GDM1 (cell line): ENCODE measurements at regions not wholly inside any gene's neighbourhood (a gene's known extent, or its start where the extent isn't known, plus 50 kb on each side); places are given as distances from the start of the nearest gene placed in this dataset.
"Not testable (repeated sequence)": the region's sequence is repeated elsewhere in the genome, so short reads cannot be mapped to it uniquely, and the experiment has no call there.

Source experiments
- DNase-seq: peaks from one replicate; lab custom pipeline; 2025; lab: John Stamatoyannopoulos, UW

GRCh38 chr5:126101901-126102300, 321.3 kb upstream of the GRAMD2B start:
- no peak for DNase-seq

- no peak for DNase-seq
Measured at GRCh38 chr5:126103050-126103449, 320.2 kb upstream of the GRAMD2B start.

GRCh38 chr5:126103868-126104267, 319.3 kb upstream of the GRAMD2B start:
- DNase-seq: no peak

GRCh38 chr5:126104341-126104740, 318.9 kb upstream of the GRAMD2B start:
- DNase-seq: no peak

GRCh38 chr5:126104951-126105350, 318.3 kb upstream of the GRAMD2B start:
- no peak for DNase-seq

GRCh38 chr5:126106029-126106428, 317.2 kb upstream of the GRAMD2B start:
- no peak for DNase-seq

GRCh38 chr5:126107381-126107780, 315.8 kb upstream of the GRAMD2B start:
- no peak for DNase-seq

- no peak for DNase-seq
Measured at GRCh38 chr5:126108470-126108869, 314.7 kb upstream of the GRAMD2B start.

- no peak for DNase-seq
Measured at GRCh38 chr5:126115059-126115629, 308.1 kb upstream of the GRAMD2B start.

GRCh38 chr5:126117044-126117443, 306.2 kb upstream of the GRAMD2B start:
- no peak for DNase-seq

GRCh38 chr5:126119887-126120442, 303.2 kb upstream of the GRAMD2B start:
- DNase-seq: no peak

- DNase-seq: no peak
Measured at GRCh38 chr5:126120939-126121338, 302.3 kb upstream of the GRAMD2B start.

GRCh38 chr5:126122942-126123341, 300.3 kb upstream of the GRAMD2B start:
- DNase-seq: no peak

- DNase-seq: no peak
Measured at GRCh38 chr5:126124706-126125345, 298.4 kb upstream of the GRAMD2B start.

GRCh38 chr5:126125407-126125806, 297.8 kb upstream of the GRAMD2B start:
- DNase-seq: no peak

GRCh38 chr5:126126574-126126973, 296.6 kb upstream of the GRAMD2B start:
- DNase-seq: no peak

GRCh38 chr5:126127371-126127770, 295.8 kb upstream of the GRAMD2B start:
- DNase-seq: not testable (repeated sequence)

GRCh38 chr5:126129431-126129830, 293.8 kb upstream of the GRAMD2B start:
- no peak for DNase-seq

- DNase-seq: no peak
Measured at GRCh38 chr5:126133424-126133823, 289.8 kb upstream of the GRAMD2B start.

- no peak for DNase-seq
Measured at GRCh38 chr5:126137891-126138280, 285.3 kb upstream of the GRAMD2B start.

GRCh38 chr5:126138281-126138931, 284.8 kb upstream of the GRAMD2B start:
- DNase-seq: no peak

- DNase-seq: no peak
Measured at GRCh38 chr5:126139086-126139485, 284.1 kb upstream of the GRAMD2B start.

GRCh38 chr5:126139773-126140172, 283.4 kb upstream of the GRAMD2B start:
- DNase-seq: no peak
